ENCODE measurements at regions not wholly inside any gene's neighbourhood (a gene's known extent, or its start where the extent isn't known, plus 50 kb on each side); places are given as distances from the start of the nearest gene placed in this dataset.

DNA sequence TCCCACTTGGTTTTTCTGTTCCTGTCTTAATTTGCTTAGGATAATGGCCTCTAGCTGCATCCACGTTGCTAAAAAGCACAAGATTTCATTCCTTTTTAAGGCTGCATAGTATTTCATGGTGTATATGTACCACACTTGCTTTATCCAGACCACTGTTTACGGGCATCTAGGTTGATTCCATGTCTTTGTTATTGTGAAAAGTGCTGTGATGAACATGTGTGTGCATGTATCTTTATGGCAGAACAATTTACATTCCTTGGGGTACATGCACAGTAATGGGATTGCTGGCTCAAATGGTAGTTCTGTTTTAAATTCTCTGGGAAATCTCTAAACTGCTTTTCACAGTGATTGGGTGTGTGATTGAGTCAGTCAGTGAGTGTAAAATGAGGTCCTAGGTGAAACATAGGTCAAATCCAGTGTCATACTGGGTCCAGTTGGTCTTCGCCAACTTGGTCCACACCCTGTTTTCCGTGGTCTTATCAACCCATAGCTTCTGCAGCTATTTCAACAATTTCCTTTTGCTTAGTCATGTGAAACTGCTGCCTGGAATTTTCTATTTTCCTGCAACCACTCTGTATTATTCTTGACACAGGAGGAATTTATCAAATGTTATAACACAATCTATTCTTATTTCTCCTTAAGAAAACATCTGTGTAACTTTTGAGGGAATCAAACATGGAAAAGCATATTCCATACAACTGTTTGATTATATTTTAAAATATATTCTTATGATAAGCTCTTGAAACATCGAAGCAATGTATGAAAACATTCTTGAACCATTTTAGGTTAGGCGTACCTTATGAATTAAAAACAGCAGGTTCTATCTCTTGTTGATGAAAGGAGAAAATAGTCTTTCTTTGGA, 82.9 kb downstream of the ADCYAP1 start:
- H3K9me3 ChIP-seq: no peaks in the 10 kb centered on the region
- TF ChIP-seq, protein P1, sequence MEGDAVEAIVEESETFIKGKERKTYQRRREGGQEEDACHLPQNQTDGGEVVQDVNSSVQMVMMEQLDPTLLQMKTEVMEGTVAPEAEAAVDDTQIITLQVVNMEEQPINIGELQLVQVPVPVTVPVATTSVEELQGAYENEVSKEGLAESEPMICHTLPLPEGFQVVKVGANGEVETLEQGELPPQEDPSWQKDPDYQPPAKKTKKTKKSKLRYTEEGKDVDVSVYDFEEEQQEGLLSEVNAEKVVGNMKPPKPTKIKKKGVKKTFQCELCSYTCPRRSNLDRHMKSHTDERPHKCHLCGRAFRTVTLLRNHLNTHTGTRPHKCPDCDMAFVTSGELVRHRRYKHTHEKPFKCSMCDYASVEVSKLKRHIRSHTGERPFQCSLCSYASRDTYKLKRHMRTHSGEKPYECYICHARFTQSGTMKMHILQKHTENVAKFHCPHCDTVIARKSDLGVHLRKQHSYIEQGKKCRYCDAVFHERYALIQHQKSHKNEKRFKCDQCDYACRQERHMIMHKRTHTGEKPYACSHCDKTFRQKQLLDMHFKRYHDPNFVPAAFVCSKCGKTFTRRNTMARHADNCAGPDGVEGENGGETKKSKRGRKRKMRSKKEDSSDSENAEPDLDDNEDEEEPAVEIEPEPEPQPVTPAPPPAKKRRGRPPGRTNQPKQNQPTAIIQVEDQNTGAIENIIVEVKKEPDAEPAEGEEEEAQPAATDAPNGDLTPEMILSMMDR (IDR thresholded peaks at IDR 0.05): no peak
- no peak overlapping the region for H3K27ac ChIP-seq
- no peak overlapping the region for H3K4me3 ChIP-seq
- no peaks in the 10 kb centered on the region for H3K36me3 ChIP-seq
- DNase-seq (ENCODE audit: low spot score): no peak
- H3K27me3 ChIP-seq: no peaks in the 10 kb centered on the region
- peaks cover 0 to 11% of the 10 kb centered on the region in 2 donors for H3K4me1 ChIP-seq

DNA sequence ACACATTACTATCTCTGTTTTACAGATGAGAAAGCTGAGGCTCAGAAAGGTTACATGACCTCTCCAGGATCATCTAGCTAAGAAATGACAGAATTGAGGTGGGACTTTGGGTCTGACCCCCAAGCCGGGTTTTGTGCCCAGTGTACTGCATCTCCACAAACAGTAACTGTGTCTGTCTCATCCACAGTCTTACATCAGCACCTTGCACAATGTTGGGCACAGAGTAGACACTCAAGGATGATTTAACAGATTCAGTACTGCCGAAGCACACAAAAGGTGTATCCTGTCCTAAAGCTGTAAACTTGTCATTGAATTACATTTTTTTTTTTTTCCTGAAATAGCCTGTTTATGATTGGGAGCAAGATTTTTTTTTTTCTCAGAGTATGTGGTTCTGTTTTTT, 84.8 kb downstream of the ADCYAP1 start:
- peaks cover 0 to 11% of the 10 kb centered on the region in 2 donors for H3K4me1 ChIP-seq
- no peak overlapping the region for H3K4me3 ChIP-seq
- H3K36me3 ChIP-seq: no peaks in the 10 kb centered on the region
- no peak overlapping the region for H3K27ac ChIP-seq
- TF ChIP-seq, protein P1 (IDR thresholded peaks at IDR 0.05): no peak
- H3K9me3 ChIP-seq: peaks cover 0 to 7% of the 10 kb centered on the region in 2 donors
- no peaks in the 10 kb centered on the region for H3K27me3 ChIP-seq
- DNase-seq (ENCODE audit: low spot score): no peak

DNA sequence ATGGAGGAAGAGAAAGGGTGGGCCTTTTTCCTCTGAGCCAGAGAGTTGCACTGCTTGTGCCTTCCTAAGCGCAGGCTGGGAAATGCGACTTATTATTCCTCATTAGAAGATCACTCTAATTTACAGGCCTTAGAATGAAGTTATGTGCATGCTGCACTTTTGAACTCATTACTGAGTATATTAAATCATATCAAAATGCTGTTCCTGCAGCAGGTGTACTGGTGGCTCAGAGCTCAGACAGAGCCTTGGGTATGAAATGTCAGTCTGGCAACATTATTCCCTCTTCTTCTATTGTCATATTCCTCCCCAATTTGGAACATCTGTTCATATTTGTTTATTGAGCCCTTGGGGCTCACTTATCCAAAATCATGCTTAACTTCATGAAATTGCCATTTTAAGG, 85.5 kb downstream of the ADCYAP1 start:
- DNase-seq (ENCODE audit: low spot score): no peak
- H3K9me3 ChIP-seq: peaks cover 0 to 7% of the 10 kb centered on the region in 2 donors
- no peak overlapping the region for H3K27ac ChIP-seq
- H3K27me3 ChIP-seq: no peaks in the 10 kb centered on the region
- no peak overlapping the region for H3K4me3 ChIP-seq
- no peaks in the 10 kb centered on the region for H3K36me3 ChIP-seq
- TF ChIP-seq, protein P1 (IDR thresholded peaks at IDR 0.05): no peak
- peaks cover 0 to 11% of the 10 kb centered on the region in 2 donors for H3K4me1 ChIP-seq

DNA sequence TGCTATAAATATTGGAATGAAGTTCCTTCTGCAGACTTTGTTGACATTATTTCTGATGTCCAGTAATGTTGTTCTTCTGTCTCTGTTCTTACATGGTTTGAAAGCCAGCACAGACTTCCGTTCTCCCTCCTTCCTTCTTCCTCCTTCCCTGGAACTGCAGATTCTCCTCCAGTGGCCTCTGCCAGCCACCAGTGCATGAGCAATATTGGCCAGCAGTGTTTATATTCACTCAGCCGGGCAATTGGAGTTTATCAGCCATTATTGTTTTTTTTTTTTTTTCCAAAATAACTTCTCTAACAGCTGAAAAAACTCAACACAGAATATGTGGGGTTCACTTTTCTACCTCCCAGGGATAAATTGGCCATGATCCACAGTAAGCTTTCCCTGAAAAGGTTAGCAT, 86.8 kb downstream of the ADCYAP1 start:
- Histone ChIP-seq H3K4me1 (peaks cover 0 to under 1% of the 10 kb centered on the region in 2 donors), H3K9me3 (peaks cover 0 to 7% of the 10 kb centered on the region in 2 donors), H3K27ac (no peak overlapping the region), H3K4me3 (no peak overlapping the region), H3K36me3 (no peaks in the 10 kb centered on the region), H3K27me3 (no peaks in the 10 kb centered on the region)
- TF ChIP-seq, protein P1 (IDR thresholded peaks at IDR 0.05): no peak
- DNase-seq (ENCODE audit: low spot score): no peak

DNA sequence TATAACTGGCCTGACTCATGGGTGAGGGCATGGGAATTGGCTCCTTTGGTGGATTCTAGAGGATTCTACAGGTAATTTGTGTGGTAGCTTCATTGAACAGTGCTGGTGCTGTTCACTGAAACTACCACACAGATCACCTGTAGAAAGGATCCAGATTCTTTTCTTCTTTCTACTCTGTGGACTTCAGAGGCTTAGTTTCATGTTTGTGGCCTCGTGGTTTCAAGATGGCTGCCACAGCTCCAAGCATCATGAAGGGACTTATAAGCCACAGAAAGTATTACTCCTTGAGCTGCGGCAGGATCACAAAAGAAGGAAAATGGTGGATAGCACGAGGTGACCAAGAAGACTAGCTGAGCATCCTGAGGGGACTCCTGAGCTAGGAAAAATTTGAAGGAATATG, 88.9 kb downstream of the ADCYAP1 start:
- Histone ChIP-seq H3K36me3 (no peaks in the 10 kb centered on the region), H3K27me3 (no peaks in the 10 kb centered on the region), H3K27ac (no peak overlapping the region), H3K4me3 (no peak overlapping the region), H3K9me3 (peaks cover 0 to 7% of the 10 kb centered on the region in 2 donors), H3K4me1 (no peaks in the 10 kb centered on the region)
- no peak for DNase-seq (ENCODE audit: low spot score)
- TF ChIP-seq, protein P1 (IDR thresholded peaks at IDR 0.05): no peak
